WTC11 (cell line): ENCODE measurements at regions not wholly inside any gene's neighbourhood (a gene's known extent, or its start where the extent isn't known, plus 50 kb on each side); places are given as distances from the start of the nearest gene placed in this dataset.

ENCODE experiments used
- ATAC-seq: fragments of 200-7000 bp; cut with Tn5 transposase; 2 replicates; pipeline ENCODE4 v1.10.0; 2021; ENCODE audit warnings: mild to moderate bottlenecking, moderate library complexity
- CTCF ChIA-PET: fragments of 300-600 bp; sonication (Branson Sonifier 250); formaldehyde crosslinking; loops from one replicate; lab custom pipeline; 2021; ENCODE audit warnings: antibody characterized with exemption; lab: Charles Lee
- POLR2A ChIA-PET: fragments of 350-600 bp; sonication (Branson Sonifier 250); formaldehyde crosslinking; loops from one replicate; lab custom pipeline; 2021; ENCODE audit warnings: antibody characterized with exemption; lab: Charles Lee
- DNase-seq: peaks from one replicate; pipeline ENCODE4 v3.0.0; 2021; ENCODE audit warnings: low spot score
- H3K27ac Mint-ChIP-seq: 2 replicates; pipeline ENCODE4 v1.8.0; 2021; ENCODE audit warnings: mixed read lengths
- H3K27me3 Mint-ChIP-seq: 2 replicates; pipeline ENCODE4 v1.8.0; 2021; ENCODE audit warnings: low read depth, mild to moderate bottlenecking, moderate library complexity, mixed read lengths
- H3K36me3 Mint-ChIP-seq: 2 replicates; pipeline ENCODE4 v1.8.0; 2021; ENCODE audit warnings: mixed read lengths
- H3K4me1 Mint-ChIP-seq: 2 replicates; pipeline ENCODE4 v1.8.0; 2022; ENCODE audit warnings: mixed read lengths
- H3K4me3 Mint-ChIP-seq: 2 replicates; pipeline ENCODE4 v1.8.0; 2021; ENCODE audit warnings: mild to moderate bottlenecking, moderate library complexity, mixed read lengths
- H3K9me3 Mint-ChIP-seq: 2 replicates; pipeline ENCODE4 v1.8.0; 2021; ENCODE audit warnings: mixed read lengths
- CREB1 ChIP-seq: sonication (generic); formaldehyde crosslinking; IDR thresholded peaks from 2 replicates; pipeline ENCODE4 v1.8.0; 2023; ENCODE audit warnings: mild to moderate bottlenecking, missing genetic modification reagents
- CREM ChIP-seq: sonication (generic); formaldehyde crosslinking; IDR thresholded peaks from 2 replicates; pipeline ENCODE4 v1.8.1; 2022; ENCODE audit warnings: mild to moderate bottlenecking, missing genetic modification reagents, moderate library complexity
- E2F1 ChIP-seq: sonication (generic); formaldehyde crosslinking; IDR thresholded peaks from 2 replicates; pipeline ENCODE4 v1.8.0; 2022; ENCODE audit warnings: mild to moderate bottlenecking, missing genetic modification reagents
- ETV6 ChIP-seq: sonication (generic); formaldehyde crosslinking; IDR thresholded peaks from 2 replicates; pipeline ENCODE4 v1.8.1; 2022; ENCODE audit warnings: mild to moderate bottlenecking, missing genetic modification reagents
- IRF2 ChIP-seq: sonication (generic); formaldehyde crosslinking; IDR thresholded peaks from 2 replicates; pipeline ENCODE4 v1.8.0; 2022; ENCODE audit warnings: low read depth, missing genetic modification reagents, borderline replicate concordance
- JUN ChIP-seq: sonication (generic); formaldehyde crosslinking; IDR thresholded peaks from 2 replicates; pipeline ENCODE4 v1.8.0; 2023; ENCODE audit warnings: mild to moderate bottlenecking, missing genetic modification reagents
- MYBL2 ChIP-seq: sonication (generic); formaldehyde crosslinking; IDR thresholded peaks from 2 replicates; pipeline ENCODE4 v1.8.1; 2023; ENCODE audit warnings: mild to moderate bottlenecking, moderate library complexity, missing genetic modification reagents
- RELA ChIP-seq: sonication (generic); formaldehyde crosslinking; IDR thresholded peaks from 2 replicates; pipeline ENCODE4 v1.8.1; 2022; ENCODE audit warnings: missing genetic modification reagents, mild to moderate bottlenecking, borderline replicate concordance
- RORB ChIP-seq: fragments of 250-450 bp; sonication (Bioruptor Pico); IDR thresholded peaks from 2 replicates; pipeline ENCODE4 v1.9.0; 2021; ENCODE audit warnings: mild to moderate bottlenecking
- SP1 ChIP-seq: sonication (generic); formaldehyde crosslinking; conservative IDR thresholded peaks from 2 replicates; pipeline ENCODE4 v1.8.1; 2022; ENCODE audit warnings: missing genetic modification reagents
- STAT6 ChIP-seq: sonication (generic); formaldehyde crosslinking; conservative IDR thresholded peaks from 2 replicates; pipeline ENCODE4 v1.8.1; 2023; ENCODE audit warnings: mild to moderate bottlenecking, low read depth, missing genetic modification reagents, moderate library complexity
- TP53 ChIP-seq: sonication (generic); formaldehyde crosslinking; IDR thresholded peaks from 2 replicates; pipeline ENCODE4 v1.8.1; 2023; ENCODE audit warnings: mild to moderate bottlenecking, missing genetic modification reagents
- ZNF425 ChIP-seq: fragments of 250-450 bp; sonication (Bioruptor Pico); conservative IDR thresholded peaks from 2 replicates; pipeline ENCODE4 v1.9.0; 2021; ENCODE audit warnings: mild to moderate bottlenecking

- TF ChIP-seq ZNF425 (CRISPR knock-in tag), result no peak
- TF ChIP-seq IRF2 (CRISPR knock-in tag), result no peak
- no peak for TF ChIP-seq MYBL2 (CRISPR knock-in tag)
- TF ChIP-seq ETV6 (CRISPR knock-in tag), result no peak
- no peak for TF ChIP-seq STAT6 (CRISPR knock-in tag)
- no peak for TF ChIP-seq E2F1 (CRISPR knock-in tag)
- TF ChIP-seq, all 79 proteins: peak for 0
These were observed 252.3 kb upstream of the RASGEF1B start (continued) for GRCh38 chr4:81723927-81724587.

GRCh38 chr4:81723019-81723884 lies 251.5 kb upstream of the RASGEF1B start:
- no peak for DNase-seq
- no peaks in the 10 kb centered on the region for H3K9me3 Mint-ChIP-seq
- no peaks in the 10 kb centered on the region for H3K36me3 Mint-ChIP-seq
- no peak for ATAC-seq
- no peaks in the 10 kb centered on the region; the same call in 1 of the 2 replicates for H3K4me1 Mint-ChIP-seq
- no peak overlapping the region for H3K27ac Mint-ChIP-seq
- TF ChIP-seq ZNF425 (CRISPR knock-in tag) (no peak), CREB1 (CRISPR knock-in tag) (no peak), CREM (no peak), TP53 (CRISPR knock-in tag) (no peak), JUN (CRISPR knock-in tag) (no peak), IRF2 (CRISPR knock-in tag) (no peak), SP1 (CRISPR knock-in tag) (no peak), RELA (no peak), RORB (CRISPR knock-in tag) (no peak)
- H3K27me3 Mint-ChIP-seq, result no peaks in the 10 kb centered on the region
- CTCF ChIA-PET, result interaction anchor here (2.2 kb wide), 1 partner anchor 256 kb away, joined by 6 read pairs; no protein-coding TSS in a partner anchor
- POLR2A ChIA-PET, result no interaction called here
- H3K4me3 Mint-ChIP-seq, result no peak overlapping the region
